Peyer's patch (tissue), 4 donors: ENCODE measurements at regions not wholly inside any gene's neighbourhood (a gene's known extent, or its start where the extent isn't known, plus 50 kb on each side); places are given as distances from the start of the nearest gene placed in this dataset.

Experiments used
- CTCF ChIP-seq, 6 experiments: fragments of 450-650 bp in 4 of 6; fragments of 200-600 bp in 2 of 6; sonication (generic) in 1 of 6; IDR thresholded peaks; one replicate each; pipeline ENCODE4 v1.5.1; 2017 to 2019; ENCODE audit warnings: antibody characterized with exemption in 6 of 6, mild to moderate bottlenecking in 3 of 6, moderate library complexity in 1 of 6
- POLR2A ChIP-seq, 2 donors: fragments of 450-650 bp; IDR thresholded peaks; one replicate each; pipeline ENCODE4 v1.5.1; 2017; ENCODE audit warnings: antibody characterized with exemption in 2 of 2, mild to moderate bottlenecking in 2 of 2, moderate library complexity in 2 of 2

DNA sequence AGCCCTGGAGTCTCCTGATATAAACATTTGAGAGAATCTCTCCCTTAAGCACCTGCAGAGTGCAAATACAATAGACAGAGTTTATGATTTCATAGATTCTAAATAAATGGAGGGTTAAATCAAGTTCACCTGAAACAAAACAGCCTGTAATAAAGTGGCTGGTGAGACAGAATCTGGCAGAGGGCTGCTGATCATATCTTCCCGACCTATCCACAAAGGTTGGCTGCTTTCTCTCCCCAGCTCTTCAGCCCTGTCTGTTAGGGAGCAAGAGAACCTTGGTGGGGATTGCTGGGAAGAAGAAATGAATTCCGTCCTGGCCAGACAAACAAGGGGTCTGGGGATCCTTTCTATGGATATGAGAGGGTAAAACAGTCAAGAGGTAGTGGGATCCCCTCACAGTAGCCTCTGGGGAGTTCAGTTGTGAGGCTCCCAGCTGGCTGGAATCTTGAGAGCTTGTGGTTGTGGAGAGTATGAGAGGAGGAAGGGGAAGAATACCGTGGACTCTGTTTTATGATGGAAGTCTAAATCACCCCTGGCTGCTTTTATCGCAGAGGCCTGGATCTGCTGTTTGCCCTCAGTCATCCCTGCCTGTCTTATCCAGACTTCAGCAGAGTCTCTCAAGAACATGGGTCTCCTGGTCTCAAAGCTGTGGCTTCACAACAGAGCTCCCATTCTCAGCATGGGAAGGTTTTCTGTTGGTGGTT, 451.3 kb downstream of the NTRK3 start:
- TF ChIP-seq CTCF (IDR thresholded peaks at IDR 0.05) (no peak), POLR2A (IDR thresholded peaks at IDR 0.05) (no peak)
